ELR (cell line): ENCODE measurements at regions not wholly inside any gene's neighbourhood (a gene's known extent, or its start where the extent isn't known, plus 50 kb on each side); places are given as distances from the start of the nearest gene placed in this dataset.
"Not testable (repeated sequence)": the region's sequence is repeated elsewhere in the genome, so short reads cannot be mapped to it uniquely, and the experiment has no call there.

Source experiments
- DNase-seq: peaks from one replicate; pipeline ENCODE4 v3.0.0-alpha.2; 2015; ENCODE audit warnings: low read depth

- DNase-seq, result no peak
These were observed 123.6 kb upstream of the ANK3 start for GRCh38 chr10:60513281-60513680.

GRCh38 chr10:60511477-60512229 lies 122.0 kb upstream of the ANK3 start:
- DNase-seq, result no peak

GRCh38 chr10:60508831-60509230 lies 119.2 kb upstream of the ANK3 start:
- no peak for DNase-seq

- DNase-seq, result no peak
These were observed 118.4 kb upstream of the ANK3 start for GRCh38 chr10:60508037-60508436.

GRCh38 chr10:60502621-60503020 lies 112.9 kb upstream of the ANK3 start:
- no peak for DNase-seq

- DNase-seq, result no peak
These were observed 109.3 kb upstream of the ANK3 start for GRCh38 chr10:60498985-60499384.

GRCh38 chr10:60497364-60497763 lies 107.7 kb upstream of the ANK3 start:
- DNase-seq, result no peak

- DNase-seq, result no peak
These were observed 106.5 kb upstream of the ANK3 start for GRCh38 chr10:60496181-60496580.

- DNase-seq, result peak; percentile 40
These were observed 105.8 kb upstream of the ANK3 start for GRCh38 chr10:60495338-60496055.

GRCh38 chr10:60494774-60495173 lies 105.1 kb upstream of the ANK3 start:
- no peak for DNase-seq

- no peak for DNase-seq
These were observed 101.5 kb upstream of the ANK3 start for GRCh38 chr10:60491162-60491561.

GRCh38 chr10:60490013-60490412 lies 100.3 kb upstream of the ANK3 start:
- no peak for DNase-seq

- no peak for DNase-seq
These were observed 98.5 kb upstream of the ANK3 start for GRCh38 chr10:60488111-60488669.

GRCh38 chr10:60487543-60487942 lies 97.9 kb upstream of the ANK3 start:
- DNase-seq, result no peak

- no peak for DNase-seq
These were observed 95.3 kb upstream of the ANK3 start for GRCh38 chr10:60485025-60485424.

GRCh38 chr10:60480865-60481563 lies 91.3 kb upstream of the ANK3 start:
- DNase-seq, result peak; percentile 61

- peak; percentile 3 for DNase-seq
These were observed 89.8 kb upstream of the ANK3 start for GRCh38 chr10:60479305-60480020.

GRCh38 chr10:60476451-60476850 lies 86.8 kb upstream of the ANK3 start:
- DNase-seq, result no peak

- DNase-seq, result peak; percentile 47
These were observed 83.9 kb upstream of the ANK3 start for GRCh38 chr10:60473557-60473956.

GRCh38 chr10:60470091-60470490 lies 80.4 kb upstream of the ANK3 start:
- no peak for DNase-seq

- DNase-seq, result not testable (repeated sequence)
These were observed 79.5 kb upstream of the ANK3 start for GRCh38 chr10:60469147-60469546.

- DNase-seq, result no peak
These were observed 77.5 kb upstream of the ANK3 start for GRCh38 chr10:60467202-60467546.
